ENCODE measurements at regions not wholly inside any gene's neighbourhood (a gene's known extent, or its start where the extent isn't known, plus 50 kb on each side); places are given as distances from the start of the nearest gene placed in this dataset.
A peak's percentile ranks its signal among the peaks of the same experiment; 100 is the strongest.

DNA sequence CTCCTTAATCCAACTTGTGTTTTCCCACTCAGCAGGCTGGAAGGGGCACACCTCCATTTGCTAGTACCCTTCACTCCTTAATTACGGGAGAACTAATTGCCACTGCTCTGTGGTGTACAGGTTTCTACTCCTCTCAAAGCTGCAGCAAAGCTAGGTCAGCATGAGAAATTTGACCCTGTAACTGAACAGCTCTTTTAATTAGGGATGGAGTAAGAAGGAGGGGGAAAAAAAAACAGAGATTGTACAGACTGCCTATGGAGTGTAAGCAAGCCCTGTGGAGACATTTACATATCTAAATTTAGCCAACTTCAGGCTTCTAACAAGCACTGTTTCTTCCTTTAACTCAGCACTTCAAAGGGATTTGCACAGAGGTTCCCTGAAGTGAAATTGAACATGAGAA is 629.7 kb upstream of the SETBP1 start:
- no peak for DNase-seq

DNA sequence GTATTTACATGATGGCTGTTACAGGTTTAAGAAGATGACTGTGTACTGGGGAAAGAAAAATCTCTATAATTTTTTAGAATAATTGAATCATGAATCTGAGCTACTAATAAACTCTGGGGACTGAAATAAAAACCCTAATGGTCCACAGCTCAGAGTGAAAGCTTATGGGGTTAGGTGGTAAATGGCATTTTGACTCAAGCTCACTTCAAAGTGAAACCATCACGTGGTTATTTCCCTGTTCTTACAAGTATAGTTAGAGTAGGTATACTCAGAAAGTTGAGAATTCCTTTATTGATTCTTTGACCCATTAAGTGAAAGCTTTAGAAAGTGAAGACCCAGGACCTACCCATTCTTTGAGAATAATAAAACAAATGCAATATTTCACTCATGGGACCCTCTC is 626.2 kb upstream of the SETBP1 start:
- DNase-seq: no peak

- DNase-seq: no peak
Measured at GRCh38 chr18:44060197-44060596, 620.5 kb upstream of the SETBP1 start.

DNA sequence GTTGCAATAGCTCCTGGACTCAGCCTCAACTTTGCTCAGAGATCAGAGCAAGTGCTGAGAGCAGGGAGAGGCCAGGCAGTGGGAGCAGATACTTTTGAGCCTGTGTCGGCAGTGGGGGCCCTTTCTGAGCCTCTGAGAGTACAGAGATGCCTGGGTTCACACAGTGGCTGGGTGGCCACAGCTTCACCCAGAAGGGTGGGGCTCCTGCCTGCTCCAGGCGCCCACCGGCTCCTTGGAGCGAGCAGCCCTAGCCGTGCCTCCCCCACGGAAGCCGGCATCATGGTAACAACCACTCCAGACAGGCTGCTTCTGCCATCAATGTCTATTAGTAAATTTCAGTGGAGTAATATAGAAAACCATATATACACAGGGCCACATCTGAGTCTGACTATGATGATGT is 619.2 kb upstream of the SETBP1 start:
- DNase-seq: no peak

DNA sequence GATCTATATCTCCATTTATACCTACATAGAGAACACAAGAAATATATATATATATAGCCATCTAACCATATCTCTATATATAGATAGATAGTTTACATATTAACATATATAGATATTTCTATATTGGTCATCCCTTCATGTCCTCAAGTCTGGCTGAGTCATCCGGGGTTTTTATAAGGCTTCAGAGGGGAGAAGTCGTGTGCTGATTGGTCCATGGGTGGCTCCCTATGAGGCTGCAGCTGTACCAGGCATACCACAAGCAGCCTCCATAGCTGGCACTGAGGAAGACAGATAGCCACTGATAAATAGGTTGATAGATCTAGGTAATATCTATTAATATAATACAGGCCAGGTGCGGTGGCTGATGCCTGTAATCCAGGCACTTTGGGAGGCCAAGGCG is 618.3 kb upstream of the SETBP1 start:
- DNase-seq: no peak

DNA sequence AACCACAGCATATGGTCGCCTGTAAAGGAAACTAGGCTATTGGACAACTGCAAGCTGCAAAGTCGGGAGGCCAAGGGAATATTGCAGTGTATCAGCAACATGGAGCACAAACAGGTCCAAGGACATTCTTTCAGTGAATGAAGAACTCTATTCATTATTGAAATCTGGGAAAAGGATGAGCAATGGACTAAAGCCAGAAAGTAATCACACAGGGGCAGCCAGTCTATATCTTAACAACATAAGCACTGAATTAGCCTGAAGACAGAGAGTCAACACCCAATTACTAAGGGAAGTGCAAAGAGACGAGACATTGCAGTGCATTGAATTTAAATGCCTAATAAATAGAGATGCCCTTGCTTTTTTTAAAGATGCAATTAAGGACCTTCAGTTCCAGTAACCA is 615.5 kb upstream of the SETBP1 start:
- no peak for DNase-seq

- no peak for DNase-seq
Measured at GRCh38 chr18:44066541-44066940, 614.1 kb upstream of the SETBP1 start.

GRCh38 chr18:44067186-44067585 is 613.5 kb upstream of the SETBP1 start:
- DNase-seq: no peak

DNA sequence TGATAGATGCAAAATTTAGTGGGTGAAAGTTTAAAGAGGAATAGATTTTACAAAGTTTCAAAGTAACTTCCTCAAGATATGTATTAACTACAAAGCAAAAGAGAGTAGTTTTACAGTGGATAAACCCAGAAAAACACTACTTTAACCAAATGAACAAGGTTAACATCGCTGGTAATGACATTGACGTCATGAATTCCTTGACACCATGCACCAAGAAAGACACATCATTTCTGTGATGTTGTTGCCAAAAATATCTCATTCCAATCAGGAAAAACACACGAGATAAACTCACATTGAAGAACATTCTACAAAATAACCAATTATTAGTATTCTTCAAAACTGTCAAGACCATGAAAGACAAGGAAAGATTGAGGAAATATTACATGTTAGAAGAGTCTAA is 605.6 kb upstream of the SETBP1 start:
- DNase-seq: no peak

GRCh38 chr18:44079606-44080005 is 601.1 kb upstream of the SETBP1 start:
- DNase-seq: no peak

DNA sequence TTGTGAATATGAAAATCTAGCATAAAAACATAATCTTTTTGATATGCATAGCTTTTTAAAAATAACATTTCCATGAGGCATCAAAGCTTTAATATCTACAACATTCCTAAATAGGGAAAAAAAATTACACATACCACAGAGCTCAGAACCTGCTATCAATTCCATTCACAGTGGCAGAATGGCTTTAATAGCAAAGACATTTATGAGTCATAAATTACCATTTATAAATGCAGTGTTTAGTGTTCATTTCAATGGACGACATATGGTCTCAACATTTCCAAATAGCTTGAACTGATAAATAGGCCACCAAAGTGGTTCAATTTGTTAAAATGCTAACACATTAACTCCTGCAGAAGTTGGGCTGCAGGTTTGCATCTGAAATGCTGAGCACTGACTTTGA is 600.6 kb upstream of the SETBP1 start:
- no peak for DNase-seq

DNA sequence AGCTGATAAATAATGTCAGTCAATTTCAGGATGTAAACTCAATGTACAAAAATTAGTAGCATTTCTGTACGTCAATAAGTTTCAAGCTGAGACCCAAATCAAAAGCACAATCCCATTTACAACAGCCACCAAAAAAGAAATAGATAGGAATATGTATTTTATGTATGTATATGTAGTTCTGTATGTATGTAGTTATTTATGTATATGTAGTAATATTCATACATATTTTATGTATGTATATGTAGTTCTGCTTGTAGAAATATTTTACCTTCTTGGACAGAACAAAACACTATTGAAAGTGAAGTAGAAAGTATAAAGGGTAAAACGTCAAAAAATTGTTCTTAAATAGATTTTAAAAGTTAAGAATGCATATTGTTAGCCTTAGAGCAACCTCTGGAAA is 591.0 kb upstream of the SETBP1 start:
- DNase-seq: no peak

DNA sequence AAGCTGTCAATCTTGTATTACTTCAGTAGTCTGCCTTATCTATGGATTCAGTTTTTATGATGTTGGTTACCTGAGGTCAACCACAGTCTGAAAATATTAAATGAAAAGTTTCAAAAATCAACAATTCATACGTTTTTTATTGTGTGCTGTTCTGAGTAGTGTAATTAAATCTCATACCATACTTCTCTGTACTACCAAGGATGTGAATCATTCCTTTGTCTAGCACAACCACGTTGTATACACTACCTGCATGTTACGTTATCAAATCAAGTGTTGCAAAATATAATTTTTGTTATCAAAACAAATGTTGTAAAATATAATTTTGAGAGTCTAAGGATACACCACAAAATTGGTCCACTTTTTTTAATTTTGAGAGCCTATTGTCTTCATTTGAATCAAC is 590.2 kb upstream of the SETBP1 start:
- DNase-seq: no peak

DNA sequence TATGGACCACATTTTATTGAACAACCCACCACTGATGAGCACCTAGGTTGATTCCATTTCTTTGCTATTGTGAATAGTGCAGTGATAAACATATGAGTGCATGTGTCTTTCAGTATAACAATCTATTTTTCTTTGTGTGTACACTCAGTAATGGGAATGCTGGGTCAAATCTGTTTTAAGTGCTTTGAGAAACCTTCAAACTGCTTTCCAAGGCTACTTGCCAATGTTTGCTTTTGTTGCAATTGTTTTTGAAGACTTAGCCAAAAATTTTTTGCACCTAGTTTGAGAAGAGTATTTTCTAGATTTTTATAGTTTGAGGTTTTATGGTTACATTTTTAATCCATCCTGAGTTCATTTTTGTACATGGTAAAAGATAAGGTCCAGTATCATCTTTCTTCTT is 587.4 kb upstream of the SETBP1 start:
- DNase-seq: peak; percentile 16 to 33

GRCh38 chr18:44096016-44096415 is 584.7 kb upstream of the SETBP1 start:
- DNase-seq: no peak

DNA sequence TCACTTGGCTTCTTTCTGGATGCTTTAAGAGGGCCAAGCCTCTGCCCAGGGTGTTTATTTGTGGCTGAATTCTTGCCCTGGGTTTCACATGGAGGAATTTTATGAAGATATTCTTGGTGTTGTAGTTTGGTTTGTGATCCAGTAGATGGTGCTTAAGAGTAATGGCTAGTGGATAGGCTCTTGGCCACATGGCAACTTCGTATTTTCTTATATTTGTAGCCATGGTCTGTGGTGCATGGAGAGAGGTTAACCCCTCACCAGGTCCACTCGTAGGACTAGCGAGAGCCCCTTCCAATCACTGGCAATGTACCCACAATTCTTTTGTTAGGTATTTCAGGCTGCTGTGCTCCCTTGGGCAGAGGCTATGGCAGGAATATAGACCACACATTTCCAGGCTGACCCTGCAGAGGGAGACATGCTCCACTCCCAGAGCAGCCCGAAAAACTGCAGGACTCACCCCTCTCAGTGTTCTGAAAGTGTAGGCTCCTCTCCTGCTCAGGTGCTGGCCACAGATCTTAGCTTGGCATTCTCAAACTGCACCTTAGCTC is 582.1 kb upstream of the SETBP1 start:
- DNase-seq: no peak

GRCh38 chr18:44107187-44107586 is 573.5 kb upstream of the SETBP1 start:
- no peak for DNase-seq

- DNase-seq: no peak
Measured at GRCh38 chr18:44111337-44111736, 569.4 kb upstream of the SETBP1 start.

DNA sequence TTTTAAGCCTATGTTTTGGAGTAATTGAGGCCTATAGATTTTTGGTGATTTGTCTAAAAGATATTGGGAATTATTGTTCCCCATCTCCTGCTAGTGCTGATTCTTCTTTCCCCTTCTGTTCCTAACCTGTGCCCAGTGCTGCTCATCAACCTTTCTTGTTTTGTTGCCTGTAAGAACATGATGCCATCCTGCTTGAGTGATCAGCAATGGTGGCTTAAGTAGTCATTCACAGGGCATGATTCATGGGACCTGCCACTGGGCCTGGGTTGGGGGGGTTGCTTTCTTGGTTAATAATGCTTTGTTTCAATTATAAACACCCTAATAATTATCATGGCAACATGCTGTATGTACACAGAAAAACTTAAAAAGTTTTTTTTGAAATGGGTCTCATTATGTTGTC is 562.9 kb upstream of the SETBP1 start:
- DNase-seq: no peak

- no peak for DNase-seq
Measured at GRCh38 chr18:44119607-44120006, 561.1 kb upstream of the SETBP1 start.

DNA sequence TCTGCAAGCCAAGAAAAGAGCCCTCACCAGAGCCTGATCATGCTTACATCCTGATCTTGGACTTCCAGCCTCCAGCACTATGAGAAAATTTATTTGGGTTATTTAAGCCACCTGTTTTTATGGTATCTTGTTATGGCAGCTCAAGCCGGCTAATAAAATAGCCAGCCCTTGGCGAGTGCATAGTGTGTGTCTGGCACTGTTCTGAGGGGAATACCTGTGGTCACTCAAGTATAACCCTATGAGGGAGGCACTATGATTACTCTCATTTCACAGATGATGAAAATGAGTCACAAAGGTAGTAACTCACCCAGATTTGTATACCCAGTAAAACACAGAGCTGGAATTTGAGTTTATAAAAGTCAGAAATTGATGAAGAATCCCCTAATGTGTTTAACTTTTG is 556.9 kb upstream of the SETBP1 start:
- DNase-seq: no peak

GRCh38 chr18:44125446-44125845 is 555.2 kb upstream of the SETBP1 start:
- no peak for DNase-seq

DNA sequence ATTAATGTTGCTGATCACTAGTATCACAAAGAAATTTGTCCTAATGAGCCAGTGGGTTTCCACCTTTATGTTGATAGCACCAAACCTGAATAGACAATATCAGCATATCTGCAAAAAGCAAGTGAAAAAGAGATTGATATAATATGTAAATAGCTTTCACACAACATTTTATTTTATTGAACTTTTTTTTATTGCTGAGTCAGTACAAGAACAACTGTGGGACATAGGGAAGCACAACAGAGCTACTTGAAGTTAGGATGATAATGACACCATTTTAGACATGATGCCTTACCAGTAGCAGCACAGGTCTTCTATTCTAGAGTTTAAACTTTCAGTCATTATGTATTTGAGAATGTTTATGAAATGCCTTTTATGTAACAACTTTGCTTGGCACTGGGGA is 554.1 kb upstream of the SETBP1 start:
- no peak for DNase-seq

DNA sequence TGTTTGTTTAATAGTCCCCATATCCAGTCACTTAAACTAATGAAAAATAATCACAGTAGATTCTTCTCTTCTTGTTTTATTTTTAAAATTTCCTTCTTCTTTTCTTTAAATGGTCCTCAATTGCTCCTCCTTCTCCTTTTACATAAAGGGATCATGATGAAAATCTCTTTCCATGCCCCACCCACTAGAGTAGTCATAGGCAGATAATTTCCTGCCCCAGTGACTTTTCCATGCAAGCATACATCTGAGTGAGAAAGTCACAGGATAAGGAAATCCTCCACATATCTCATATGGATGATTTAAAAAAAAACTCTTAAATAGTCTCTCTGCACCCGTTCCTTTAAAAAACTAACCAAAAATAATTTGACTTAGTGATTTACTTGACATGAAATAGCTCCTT is 552.3 kb upstream of the SETBP1 start:
- DNase-seq: no peak

DNA sequence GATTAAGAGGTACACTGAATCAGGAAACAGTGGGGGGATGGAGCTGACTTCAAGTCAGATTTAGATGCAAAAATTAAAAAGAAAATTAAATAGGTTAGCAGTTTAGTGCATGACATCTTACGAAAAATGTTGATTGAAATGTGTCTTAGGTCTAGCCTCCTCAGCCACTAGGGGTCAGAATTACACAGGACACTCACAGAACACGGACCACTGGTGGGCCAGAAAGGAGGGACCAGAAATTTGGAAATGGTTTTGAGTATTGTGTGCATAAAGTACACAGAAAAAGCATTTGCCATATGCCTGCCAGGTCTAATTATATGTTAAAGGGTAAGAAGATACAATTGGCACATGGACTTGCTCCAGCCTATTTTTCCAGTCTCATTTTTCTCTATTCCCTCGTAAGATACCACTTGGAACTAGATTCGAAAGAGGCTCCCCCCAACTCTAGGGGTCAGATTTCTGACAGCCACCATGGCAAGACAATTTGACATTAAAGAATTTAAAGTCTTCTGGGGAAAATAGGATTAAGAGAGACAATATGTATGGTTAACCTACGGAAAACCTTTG is 550.2 kb upstream of the SETBP1 start:
- DNase-seq: peak; percentile 17 to 37

All from right lung (tissue), 2 donors.